GM12878 (cell line): ENCODE measurements at regions not wholly inside any gene's neighbourhood (a gene's known extent, or its start where the extent isn't known, plus 50 kb on each side); places are given as distances from the start of the nearest gene placed in this dataset.

Experiments
- ATAC-seq: fragments of 200-7000 bp; cut with Tn5 transposase; 3 replicates; pipeline ENCODE4 v1.9.1; 2020; ENCODE audit warnings: mild to moderate bottlenecking, moderate library complexity
- BruUV-seq: library from RNA; stranded (reverse); fragments of 400-500 nt; replicated peaks from 2 replicates; lab custom pipeline; 2021; lab: Mats Ljungman, UMichigan
- CTCF ChIA-PET: fragments of 300-600 bp; sonication (Branson Sonifier 250); formaldehyde crosslinking; extraction: SDS; loops from one replicate; lab custom pipeline; 2021; ENCODE audit warnings: inconsistent platforms; lab: Yijun Ruan, JAX
- POLR2A ChIA-PET: fragments of 350-600 bp; formaldehyde crosslinking; extraction: SDS; loops from one replicate; lab custom pipeline; 2021; ENCODE audit warnings: inconsistent platforms; lab: Charles Lee
- RAD21 ChIA-PET: fragments of 300-600 bp; sonication (Branson Sonifier 250); formaldehyde crosslinking; loops from one replicate; lab custom pipeline; 2023; ENCODE audit warnings: antibody characterized with exemption; ENCODE audit not compliant: unreplicated experiment; lab: Charles Lee
- SMC1A ChIA-PET: fragments of 300-600 bp; sonication (Branson Sonifier 250); formaldehyde crosslinking; loops from one replicate; lab custom pipeline; 2023; ENCODE audit not compliant: unreplicated experiment, uncharacterized antibody; lab: Charles Lee
- DNase-seq: peaks from one replicate; pipeline ENCODE4 v3.0.0-alpha.2; 2011; ENCODE audit warnings: low read depth, low spot score
- FAIRE-seq: peaks from 3 replicates; lab custom pipeline; 2011; peaks lifted over from hg19 to GRCh38; lab: Jason Lieb, UNC
- H2AFZ ChIP-seq: 2 replicates; pipeline ENCODE4 v1.6.0; 2011; ENCODE audit warnings: low read depth, low read length, control low read depth; ENCODE audit not compliant: control insufficient read depth
- H3K27ac ChIP-seq: 2 replicates; pipeline ENCODE4 v1.5.1; 2011; ENCODE audit warnings: control low read depth; ENCODE audit not compliant: control insufficient read depth, insufficient read depth
- H3K27me3 ChIP-seq, 2 experiments: replicated peaks in 1 of 2; 2 replicates each; pipeline versions ENCODE4 v1.6.0 to v1.6.1; 2011; ENCODE audit warnings: low read length in 1 of 2; ENCODE audit not compliant: control insufficient read depth in 2 of 2, insufficient read depth in 2 of 2
- H3K36me3 ChIP-seq, 2 experiments: 2 replicates each; pipeline ENCODE4 v1.5.1; 2011; ENCODE audit warnings: low read length in 1 of 2; ENCODE audit not compliant: control insufficient read depth in 2 of 2, insufficient read depth in 2 of 2
- H3K4me1 ChIP-seq: 2 replicates; pipeline ENCODE4 v1.6.1; 2011; ENCODE audit warnings: mild to moderate bottlenecking, low read length, moderate library complexity, mixed read lengths; ENCODE audit not compliant: control insufficient read depth, insufficient read depth
- H3K4me2 ChIP-seq: 2 replicates; pipeline ENCODE4 v1.6.0; 2011; ENCODE audit warnings: control low read depth; ENCODE audit not compliant: control insufficient read depth, insufficient read depth
- H3K4me3 ChIP-seq: fragments of 200-600 bp; sonication (generic); 2 replicates; pipeline ENCODE4 v1.5.1; 2016
- H3K79me2 ChIP-seq: 2 replicates; pipeline ENCODE4 v1.6.0; 2011; ENCODE audit warnings: low read length; ENCODE audit not compliant: control insufficient read depth, insufficient read depth
- H3K9ac ChIP-seq: 2 replicates; pipeline ENCODE4 v1.8.0; 2011; ENCODE audit warnings: low read length, control low read depth, mixed read lengths; ENCODE audit not compliant: control insufficient read depth, insufficient read depth
- H3K9me3 ChIP-seq: replicated peaks from 3 replicates; pipeline ENCODE4 v1.5.1; 2011; ENCODE audit warnings: mild to moderate bottlenecking, low read length; ENCODE audit not compliant: control insufficient read depth, insufficient read depth
- H4K20me1 ChIP-seq: 2 replicates; pipeline ENCODE4 v1.6.0; 2011; ENCODE audit not compliant: control insufficient read depth, insufficient read depth
- CHD4 ChIP-seq: fragments of 200-600 bp; sonication (generic); IDR thresholded peaks from 2 replicates; pipeline ENCODE4 v1.6.1; 2016; ENCODE audit warnings: mild to moderate bottlenecking
- DPF2 ChIP-seq: fragments of 450-650 bp; IDR thresholded peaks from 2 replicates; pipeline ENCODE4 v1.6.1; 2017; ENCODE audit warnings: mild to moderate bottlenecking
- E2F8 ChIP-seq: fragments of 450-650 bp; IDR thresholded peaks from 2 replicates; pipeline ENCODE4 v1.6.1; 2018; ENCODE audit warnings: mild to moderate bottlenecking, low read depth, moderate library complexity; ENCODE audit not compliant: partially characterized antibody
- ETV6 ChIP-seq, 2 experiments: fragments of 450-650 bp in 1 of 2; IDR thresholded peaks in 1 of 2; conservative IDR thresholded peaks in 1 of 2; 2 replicates each; pipeline ENCODE4 v1.6.1; 2014; ENCODE audit warnings: antibody characterized with exemption in 1 of 2, borderline replicate concordance in 1 of 2, low read depth in 1 of 2, mild to moderate bottlenecking in 1 of 2, moderate library complexity in 1 of 2
- IKZF2 ChIP-seq, 2 experiments: fragments of 450-650 bp; IDR thresholded peaks; 2 replicates each; pipeline ENCODE4 v1.6.1; 2017; ENCODE audit warnings: mild to moderate bottlenecking in 2 of 2, moderate library complexity in 2 of 2
- IRF4 ChIP-seq: IDR thresholded peaks from 2 replicates; pipeline ENCODE4 v1.6.1; 2011; ENCODE audit warnings: low read depth, low read length
- IRF5 ChIP-seq: fragments of 450-650 bp; IDR thresholded peaks from 2 replicates; pipeline ENCODE4 v1.6.1; 2017; ENCODE audit warnings: borderline replicate concordance
- POLR2AphosphoS2 ChIP-seq: IDR thresholded peaks from 2 replicates; pipeline ENCODE4 v1.6.1; 2011; ENCODE audit warnings: low read depth, mild to moderate bottlenecking, low read length, improper control_type of control experiment, moderate library complexity
- TCF12 ChIP-seq: IDR thresholded peaks from 2 replicates; pipeline ENCODE4 v1.6.1; 2011; ENCODE audit warnings: low read depth, mild to moderate bottlenecking, low read length
- USF2 ChIP-seq: IDR thresholded peaks from 2 replicates; pipeline ENCODE4 v1.6.1; 2011; ENCODE audit warnings: low read depth, low read length, improper control_type of control experiment, borderline replicate concordance
- YY1 ChIP-seq: IDR thresholded peaks from 2 replicates; pipeline ENCODE4 v1.6.1; 2011; ENCODE audit warnings: low read depth, mild to moderate bottlenecking, low read length
- WGBS: methylation state at CpG from one replicate; pipeline ENCODE4 v1.1.6; 2016; ENCODE audit warnings: low lambda C conversion rate; ENCODE audit not compliant: insufficient replicate concordance, insufficient coverage; ENCODE audit errors: missing lambda C conversion rate; 5-methylcytosine and 5-hydroxymethylcytosine counted together
- in situ Hi-C: fragments of 300-500 bp; cut with MboI; formaldehyde crosslinking; loops from 9 replicates; pipeline ENCODE4 v1.14.3; 2018; ENCODE audit warnings: mixed read lengths
- intact Hi-C: fragments of 100-400 bp; cut with micrococcal nuclease; formaldehyde crosslinking; loops from one replicate; pipeline ENCODE4 v1.14.2; 2022; ENCODE audit not compliant: unreplicated experiment
- TF ChIP-seq, protein P1 (sequence below): fragments of 450-650 bp; conservative IDR thresholded peaks from 2 replicates; pipeline ENCODE4 v1.6.1; 2017; ENCODE audit warnings: mild to moderate bottlenecking, moderate library complexity

GRCh38 chr14:31987721-31988120 lies 89.4 kb upstream of the ARHGAP5 start:
- no peak overlapping the region for H3K9ac ChIP-seq
- BruUV-seq: no TSS peak
- ChIA-PET CTCF (no interaction called here), RAD21 (no interaction called here)
- no peaks in the 10 kb centered on the region for H3K36me3 ChIP-seq
- H3K4me3 ChIP-seq: no peak overlapping the region
- FAIRE-seq (no peak), DNase-seq (no peak)
- intact Hi-C loops: no loop called here
- TF ChIP-seq IKZF2 (IDR thresholded peaks at IDR 0.05) (no peak), POLR2AphosphoS2 (no peak), IRF4 (no peak), YY1 (no peak), CHD4 (no peak), USF2 (no peak), TCF12 (no peak), E2F8 (no peak), ETV6 (conservative IDR thresholded peaks at IDR 0.05 in 1 of 2, IDR thresholded peaks at IDR 0.05 in 1 of 2; ENCODE audit: borderline replicate concordance in 1 of 2, low read depth in 1 of 2) (no peak), IRF5 (no peak), DPF2 (no peak)
- TF ChIP-seq, protein P1, sequence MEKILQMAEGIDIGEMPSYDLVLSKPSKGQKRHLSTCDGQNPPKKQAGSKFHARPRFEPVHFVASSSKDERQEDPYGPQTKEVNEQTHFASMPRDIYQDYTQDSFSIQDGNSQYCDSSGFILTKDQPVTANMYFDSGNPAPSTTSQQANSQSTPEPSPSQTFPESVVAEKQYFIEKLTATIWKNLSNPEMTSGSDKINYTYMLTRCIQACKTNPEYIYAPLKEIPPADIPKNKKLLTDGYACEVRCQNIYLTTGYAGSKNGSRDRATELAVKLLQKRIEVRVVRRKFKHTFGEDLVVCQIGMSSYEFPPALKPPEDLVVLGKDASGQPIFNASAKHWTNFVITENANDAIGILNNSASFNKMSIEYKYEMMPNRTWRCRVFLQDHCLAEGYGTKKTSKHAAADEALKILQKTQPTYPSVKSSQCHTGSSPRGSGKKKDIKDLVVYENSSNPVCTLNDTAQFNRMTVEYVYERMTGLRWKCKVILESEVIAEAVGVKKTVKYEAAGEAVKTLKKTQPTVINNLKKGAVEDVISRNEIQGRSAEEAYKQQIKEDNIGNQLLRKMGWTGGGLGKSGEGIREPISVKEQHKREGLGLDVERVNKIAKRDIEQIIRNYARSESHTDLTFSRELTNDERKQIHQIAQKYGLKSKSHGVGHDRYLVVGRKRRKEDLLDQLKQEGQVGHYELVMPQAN: no peak
- TF ChIP-seq, all 136 proteins: peak for 0
- POLR2A ChIA-PET: no interaction called here
- Histone ChIP-seq H3K27ac (no peak overlapping the region), H3K9me3 (no peaks in the 10 kb centered on the region), H3K27me3 (no peaks in the 10 kb centered on the region), H3K4me2 (no peak overlapping the region), H4K20me1 (no peaks in the 10 kb centered on the region), H3K79me2 (no peaks in the 10 kb centered on the region), H3K4me1 (no peaks in the 10 kb centered on the region), H2AFZ (no peak overlapping the region)
- SMC1A ChIA-PET: no interaction called here
- WGBS: 33% methylated on average over 1 of the region's 1 CpG
- in situ Hi-C loops: no loop called here
- ATAC-seq: no peak
